ENCODE measurements at regions not wholly inside any gene's neighbourhood (a gene's known extent, or its start where the extent isn't known, plus 50 kb on each side); places are given as distances from the start of the nearest gene placed in this dataset.

- TF ChIP-seq CTCF (IDR thresholded peaks at IDR 0.05; ENCODE audit: low read depth, low read length, poor library complexity, severe bottlenecking) (no peak), EZH2phosphoT487 (IDR thresholded peaks at IDR 0.05; ENCODE audit: borderline replicate concordance, low read length) (no peak)
Measured at GRCh38 chr6:14367296-14367695, 249.7 kb downstream of the CD83 start.
